ENCODE measurements at regions not wholly inside any gene's neighbourhood (a gene's known extent, or its start where the extent isn't known, plus 50 kb on each side); places are given as distances from the start of the nearest gene placed in this dataset.

DNA sequence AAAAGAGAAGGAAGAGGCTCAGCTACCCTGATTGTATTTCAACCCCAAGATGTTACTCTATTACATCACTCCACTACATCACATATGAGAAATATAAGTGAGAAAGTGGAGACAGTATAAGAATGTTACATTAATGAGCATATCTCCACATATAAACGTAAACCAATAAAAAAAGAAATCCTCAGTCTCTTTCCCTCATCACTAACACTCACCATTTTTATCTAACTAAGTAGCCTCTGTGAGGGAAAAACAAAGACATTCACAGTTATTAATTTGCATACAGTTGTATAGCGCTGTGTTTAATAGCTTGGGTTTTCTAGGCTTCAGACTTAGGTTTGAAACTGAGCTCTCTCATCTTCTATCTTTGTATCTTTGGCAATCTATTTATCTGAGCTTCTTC is 489.1 kb upstream of the LRRTM4 start:
- Histone ChIP-seq H3K4me1 (ENCODE audit: control insufficient read depth, extremely low read depth, insufficient read depth, low read length) (no peaks in the 10 kb centered on the region), H3K9me3 (ENCODE audit: control insufficient read depth, insufficient read depth, low read depth, low read length) (no peaks in the 10 kb centered on the region), H3K4me3 (replicated peaks in 1 of 4; ENCODE audit: control extremely low read depth in 1 of 4, insufficient read depth in 1 of 4, low read depth in 3 of 4, low read length in 4 of 4) (no peak overlapping the region), H3K4me2 (ENCODE audit: extremely low read depth, insufficient read depth, low read length) (no peak overlapping the region), H3K27me3 (ENCODE audit: control insufficient read depth, insufficient read depth, low read length) (no peaks in the 10 kb centered on the region), H2AFZ (ENCODE audit: low read length) (no peak overlapping the region), H3K79me2 (ENCODE audit: control insufficient read depth, insufficient read depth, low read length) (no peaks in the 10 kb centered on the region), H3K27ac (ENCODE audit: insufficient read depth, low read length) (no peak overlapping the region), H3K36me3 (ENCODE audit: control insufficient read depth, insufficient read depth, low read length) (no peaks in the 10 kb centered on the region), H4K20me1 (ENCODE audit: control insufficient read depth, extremely low read depth, insufficient read depth, low read length) (no peaks in the 10 kb centered on the region), H3K9ac (ENCODE audit: insufficient read depth, low read length) (no peak overlapping the region)
- TF ChIP-seq CTCF (conservative IDR thresholded peaks at IDR 0.05 in 1 of 2, IDR thresholded peaks at IDR 0.05 in 1 of 2; ENCODE audit: low read depth in 1 of 2, low read length in 2 of 2) (no peak), EZH2 (IDR thresholded peaks at IDR 0.05; ENCODE audit: low read length, missing control alignments) (no peak)
- DNase-seq (ENCODE audit: low read depth in 2 of 2), result no peak

GRCh38 chr2:78020491-78020890 is 498.3 kb upstream of the LRRTM4 start:
- no peak overlapping the region for H2AFZ ChIP-seq (ENCODE audit: low read length)
- no peak overlapping the region for H3K27ac ChIP-seq (ENCODE audit: insufficient read depth, low read length)
- no peak for DNase-seq (ENCODE audit: low read depth in 2 of 2)
- no peak overlapping the region for H3K9ac ChIP-seq (ENCODE audit: insufficient read depth, low read length)
- H3K36me3 ChIP-seq (ENCODE audit: control insufficient read depth, insufficient read depth, low read length), result no peaks in the 10 kb centered on the region
- no peaks in the 10 kb centered on the region for H4K20me1 ChIP-seq (ENCODE audit: control insufficient read depth, extremely low read depth, insufficient read depth, low read length)
- no peaks in the 10 kb centered on the region for H3K79me2 ChIP-seq (ENCODE audit: control insufficient read depth, insufficient read depth, low read length)
- no peaks in the 10 kb centered on the region for H3K4me1 ChIP-seq (ENCODE audit: control insufficient read depth, extremely low read depth, insufficient read depth, low read length)
- H3K9me3 ChIP-seq (ENCODE audit: control insufficient read depth, insufficient read depth, low read depth, low read length), result no peaks in the 10 kb centered on the region
- H3K4me2 ChIP-seq (ENCODE audit: extremely low read depth, insufficient read depth, low read length), result no peak overlapping the region
- TF ChIP-seq EZH2 (IDR thresholded peaks at IDR 0.05; ENCODE audit: low read length, missing control alignments), result no peak
- TF ChIP-seq CTCF (conservative IDR thresholded peaks at IDR 0.05 in 1 of 2, IDR thresholded peaks at IDR 0.05 in 1 of 2; ENCODE audit: low read depth in 1 of 2, low read length in 2 of 2), result no peak
- no peaks in the 10 kb centered on the region for H3K27me3 ChIP-seq (ENCODE audit: control insufficient read depth, insufficient read depth, low read length)
- no peak overlapping the region for H3K4me3 ChIP-seq (replicated peaks in 1 of 4; ENCODE audit: control extremely low read depth in 1 of 4, insufficient read depth in 1 of 4, low read depth in 3 of 4, low read length in 4 of 4)

- Histone ChIP-seq H3K9me3 (ENCODE audit: control insufficient read depth, insufficient read depth, low read depth, low read length) (no peaks in the 10 kb centered on the region), H3K79me2 (ENCODE audit: control insufficient read depth, insufficient read depth, low read length) (no peaks in the 10 kb centered on the region), H3K27ac (ENCODE audit: insufficient read depth, low read length) (no peak overlapping the region), H4K20me1 (ENCODE audit: control insufficient read depth, extremely low read depth, insufficient read depth, low read length) (no peaks in the 10 kb centered on the region), H3K27me3 (ENCODE audit: control insufficient read depth, insufficient read depth, low read length) (no peaks in the 10 kb centered on the region), H3K4me1 (ENCODE audit: control insufficient read depth, extremely low read depth, insufficient read depth, low read length) (no peaks in the 10 kb centered on the region), H3K36me3 (ENCODE audit: control insufficient read depth, insufficient read depth, low read length) (no peaks in the 10 kb centered on the region), H3K4me3 (replicated peaks in 1 of 4; ENCODE audit: control extremely low read depth in 1 of 4, insufficient read depth in 1 of 4, low read depth in 3 of 4, low read length in 4 of 4) (no peak overlapping the region), H2AFZ (ENCODE audit: low read length) (no peak overlapping the region), H3K9ac (ENCODE audit: insufficient read depth, low read length) (no peak overlapping the region), H3K4me2 (ENCODE audit: extremely low read depth, insufficient read depth, low read length) (no peak overlapping the region)
- TF ChIP-seq CTCF (conservative IDR thresholded peaks at IDR 0.05 in 1 of 2, IDR thresholded peaks at IDR 0.05 in 1 of 2; ENCODE audit: low read depth in 1 of 2, low read length in 2 of 2) (no peak), EZH2 (IDR thresholded peaks at IDR 0.05; ENCODE audit: low read length, missing control alignments) (no peak)
- no peak for DNase-seq (ENCODE audit: low read depth in 2 of 2)
These were observed 501.2 kb upstream of the LRRTM4 start for GRCh38 chr2:78023356-78023755.
